Activated CD4-positive, alpha-beta T cell treated with anti-CD3 and anti-CD28 coated beads, Interleukin-2, amount 50 U/mL, for 24 hours (primary cell): ENCODE measurements at regions not wholly inside any gene's neighbourhood (a gene's known extent, or its start where the extent isn't known, plus 50 kb on each side); places are given as distances from the start of the nearest gene placed in this dataset.
A peak's percentile ranks its signal among the peaks of the same experiment; 100 is the strongest.

Source experiments
- DNase-seq, 2 donors: peaks; one replicate each; pipeline ENCODE4 v3.0.0-alpha.2; 2020; ENCODE audit warnings: low read depth in 1 of 2, low spot score in 1 of 2

DNA sequence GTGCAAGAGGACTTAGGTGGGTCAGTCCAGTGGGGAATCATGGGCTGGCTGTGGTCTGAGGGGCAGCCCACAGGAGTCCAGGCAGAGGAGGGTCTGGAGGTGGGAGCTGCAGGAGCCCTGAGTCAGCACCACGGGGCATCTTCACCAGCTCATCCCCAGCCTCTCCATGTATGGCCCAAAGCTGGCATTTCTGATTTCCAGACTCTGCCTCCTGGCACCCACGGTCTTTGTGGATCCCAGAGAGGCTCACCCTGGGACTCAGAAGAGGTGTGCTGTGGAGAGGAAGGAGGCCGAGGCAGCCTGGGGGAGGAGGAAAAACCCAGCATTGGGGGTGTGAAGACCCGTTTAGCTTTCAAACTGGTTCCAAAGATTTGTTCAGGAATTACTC lies 64.5 kb upstream of the KLF13 start:
- no peak for DNase-seq

DNA sequence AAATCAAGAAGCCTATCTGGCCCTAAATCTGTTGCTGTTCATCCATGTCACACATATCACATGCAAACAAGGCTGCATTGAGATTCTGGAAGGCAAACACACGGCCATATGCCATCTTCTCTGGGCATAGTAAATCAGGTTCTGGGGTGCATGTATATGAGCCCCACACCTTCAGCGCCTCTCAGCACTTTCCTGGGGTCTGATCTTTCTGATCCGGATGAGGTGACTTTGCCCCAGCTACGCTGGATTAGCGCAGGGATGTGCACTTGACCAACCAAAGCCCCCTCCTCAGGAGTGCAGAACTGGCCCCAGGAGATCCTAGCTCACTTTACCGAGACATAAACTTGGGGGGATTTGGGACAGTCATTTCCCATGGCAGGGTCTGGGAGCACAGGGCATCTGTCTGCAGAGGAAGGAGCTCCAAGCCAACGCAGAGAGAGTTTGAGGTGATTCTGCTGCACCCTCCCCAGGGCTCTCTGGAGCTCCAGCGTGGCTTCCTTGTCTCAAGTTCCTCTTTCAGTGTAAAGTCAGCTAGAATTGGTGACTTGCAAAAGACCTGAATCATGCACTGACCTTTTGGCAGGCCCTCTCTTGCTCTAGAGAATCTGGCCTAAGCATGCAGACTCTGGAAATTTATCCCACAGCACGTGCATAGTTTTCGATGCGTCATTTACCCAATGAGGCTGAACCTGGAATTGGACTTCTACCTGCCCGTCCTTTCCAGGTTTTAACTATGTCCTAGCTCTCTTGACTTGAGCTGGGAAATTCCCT lies 63.5 kb upstream of the KLF13 start:
- DNase-seq: no peak

DNA sequence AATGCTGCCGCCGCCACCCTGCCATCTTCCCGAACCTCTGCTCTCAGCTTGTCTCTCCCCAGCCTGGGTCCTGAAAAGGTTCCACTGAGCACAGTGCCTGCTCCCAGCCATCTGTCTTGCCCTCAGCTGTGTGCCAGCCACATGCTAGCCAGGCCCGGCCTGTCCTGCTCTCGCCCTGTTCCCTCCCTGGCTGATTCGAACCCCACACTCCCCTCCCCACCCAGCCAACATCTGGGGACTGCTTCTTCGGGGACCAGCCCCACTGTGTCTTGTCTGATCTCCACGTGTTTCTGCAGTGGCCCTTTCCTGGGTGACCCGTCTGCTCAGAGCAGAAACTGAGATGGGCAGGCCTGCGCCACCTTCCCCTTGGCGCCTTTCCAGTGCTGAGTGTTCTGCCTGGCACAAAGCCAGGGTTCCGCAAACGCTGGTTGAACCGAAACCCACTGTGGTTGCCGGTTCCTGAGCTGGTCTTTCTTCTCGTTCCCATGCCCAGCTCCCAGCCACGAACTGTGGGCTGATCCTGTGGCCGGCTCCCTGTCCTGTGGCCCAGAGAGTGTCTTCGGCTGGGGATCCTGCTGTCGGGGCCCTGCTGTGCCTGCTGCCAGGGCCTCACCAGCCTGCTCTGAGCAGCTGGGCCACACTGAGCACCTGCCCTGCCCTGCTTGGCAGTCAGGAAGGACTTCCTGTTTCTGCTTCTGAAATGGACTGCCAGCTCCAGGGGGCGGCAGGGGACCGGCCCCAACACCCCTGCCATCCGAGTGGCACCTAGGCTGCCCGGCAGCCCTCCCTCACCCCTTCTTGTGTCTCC lies 62.7 kb upstream of the KLF13 start:
- DNase-seq: peak in 1 of 2 donors; percentile 51

DNA sequence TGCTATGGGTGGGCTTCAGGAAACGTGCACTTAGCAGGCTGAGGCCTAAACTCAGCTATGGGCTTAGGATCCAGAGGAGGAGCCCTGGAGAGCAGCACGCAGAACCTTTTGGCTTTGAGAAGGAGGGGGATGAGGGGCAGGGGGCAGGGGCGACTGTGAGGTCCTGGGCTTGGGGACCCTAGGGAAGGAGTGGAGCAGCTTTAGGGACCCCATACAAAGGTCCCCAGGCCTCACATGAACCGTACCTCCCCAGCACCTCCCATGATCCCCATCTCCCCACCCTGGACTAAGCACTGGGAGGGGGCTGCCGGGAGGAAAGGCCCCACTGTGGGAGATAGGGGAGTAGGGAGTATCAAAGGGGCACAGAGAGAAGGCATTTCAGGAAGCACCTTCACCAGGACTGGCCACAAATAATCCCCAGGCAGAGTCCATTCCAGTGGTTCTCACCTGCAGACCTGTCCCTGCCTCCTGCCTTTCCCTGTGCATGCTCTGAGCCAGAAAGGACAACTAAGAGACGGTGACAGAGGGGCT lies 62.0 kb upstream of the KLF13 start:
- no peak for DNase-seq

DNA sequence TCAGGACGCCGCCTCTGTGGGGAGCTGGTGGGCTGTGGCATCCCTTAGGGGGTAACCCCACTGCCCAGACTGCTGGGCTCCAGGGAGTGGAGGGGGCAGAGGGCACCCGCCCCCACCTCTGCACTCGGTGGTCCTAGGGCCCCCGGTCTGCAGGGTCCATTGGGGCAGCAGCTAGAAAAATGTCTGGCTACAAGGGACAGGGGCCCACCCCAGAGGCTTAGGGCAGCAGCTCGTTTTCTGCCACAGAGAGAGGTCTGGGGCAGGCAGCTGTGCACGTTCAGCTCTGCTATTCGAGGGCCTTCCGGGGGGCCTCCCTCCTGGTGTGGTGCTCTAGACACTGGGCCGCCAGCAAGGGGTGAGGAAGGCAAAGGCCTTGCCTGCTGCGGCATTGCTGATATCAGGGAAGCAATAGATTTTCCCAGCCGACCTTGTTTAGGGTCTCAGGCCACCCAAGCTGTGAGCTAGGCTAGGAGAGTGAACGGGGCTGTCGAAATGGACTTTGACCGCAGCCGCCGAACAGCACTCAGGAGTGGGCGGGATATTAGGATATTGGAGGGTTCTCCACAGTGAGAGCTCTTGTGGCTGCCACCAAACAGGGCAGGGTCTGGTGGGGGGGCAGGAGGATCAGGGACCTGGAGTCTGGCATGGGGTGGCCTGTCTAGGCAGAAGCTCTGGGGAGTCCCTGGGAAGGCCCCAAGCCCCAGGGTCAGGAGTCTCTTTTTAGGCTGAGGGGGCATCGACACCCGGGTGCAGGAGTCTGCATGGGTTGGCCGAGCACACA lies 61.4 kb upstream of the KLF13 start:
- DNase-seq: no peak

DNA sequence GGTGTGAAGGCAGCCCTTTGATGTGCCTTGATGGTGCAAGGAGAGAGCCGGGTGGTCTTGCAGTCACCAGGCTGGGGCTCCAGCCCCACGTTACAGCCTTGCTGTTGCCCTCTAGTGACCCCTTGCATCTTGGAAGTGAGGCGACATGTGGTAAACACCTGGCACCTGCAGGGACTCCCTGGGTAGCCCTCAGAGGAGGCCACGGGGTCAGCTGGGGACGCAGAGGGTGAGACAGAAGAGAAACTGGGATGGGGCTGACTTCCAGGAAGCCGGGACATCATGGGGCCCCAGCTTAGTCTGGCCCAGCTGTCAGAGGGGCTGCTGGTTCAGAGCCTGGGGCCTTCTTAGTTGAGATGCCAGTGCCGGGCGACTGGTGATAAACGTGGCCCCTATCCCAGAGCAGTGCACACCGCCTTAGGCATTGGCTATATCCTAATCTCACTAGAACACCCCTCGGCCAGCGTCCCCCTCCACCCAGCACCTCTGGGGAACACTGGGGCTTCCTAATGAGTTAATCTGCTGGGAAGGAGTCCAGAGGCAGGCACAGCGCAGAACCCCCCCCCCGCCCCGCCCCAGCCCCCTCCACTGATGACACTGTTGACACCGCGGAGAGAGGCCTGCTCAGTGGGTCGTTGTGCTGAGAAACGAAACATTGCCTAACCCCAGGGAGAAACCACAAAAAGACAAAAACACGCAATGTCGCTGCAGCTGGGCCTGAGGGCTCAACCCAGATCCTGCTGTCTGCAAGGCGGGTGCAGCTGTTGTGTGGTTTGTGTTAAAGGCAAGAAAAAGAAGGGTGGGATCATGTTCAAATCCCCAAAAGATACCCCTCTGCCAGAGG lies 60.5 kb upstream of the KLF13 start:
- peak in 1 of 2 donors; percentile 55 for DNase-seq

DNA sequence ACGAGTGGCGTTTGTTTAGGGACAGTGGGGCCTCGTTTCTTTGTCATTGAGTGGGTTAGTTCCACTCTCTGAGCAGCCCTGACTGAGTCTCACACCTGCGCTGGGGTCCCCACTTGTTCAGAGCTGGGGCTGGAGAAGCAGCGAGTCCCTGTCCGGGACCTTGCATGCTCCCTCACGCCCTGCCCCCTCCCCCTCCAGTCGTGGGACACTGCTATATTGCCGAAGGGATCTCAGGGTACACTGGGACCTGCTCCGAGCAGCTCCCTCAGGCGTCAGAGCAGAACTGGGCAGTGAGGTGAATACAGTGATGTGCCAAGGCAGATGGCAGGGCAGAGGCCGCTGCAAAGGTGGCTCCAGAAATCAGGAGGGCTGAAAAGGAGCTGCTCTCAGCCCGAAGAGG lies 59.9 kb upstream of the KLF13 start:
- DNase-seq: no peak

DNA sequence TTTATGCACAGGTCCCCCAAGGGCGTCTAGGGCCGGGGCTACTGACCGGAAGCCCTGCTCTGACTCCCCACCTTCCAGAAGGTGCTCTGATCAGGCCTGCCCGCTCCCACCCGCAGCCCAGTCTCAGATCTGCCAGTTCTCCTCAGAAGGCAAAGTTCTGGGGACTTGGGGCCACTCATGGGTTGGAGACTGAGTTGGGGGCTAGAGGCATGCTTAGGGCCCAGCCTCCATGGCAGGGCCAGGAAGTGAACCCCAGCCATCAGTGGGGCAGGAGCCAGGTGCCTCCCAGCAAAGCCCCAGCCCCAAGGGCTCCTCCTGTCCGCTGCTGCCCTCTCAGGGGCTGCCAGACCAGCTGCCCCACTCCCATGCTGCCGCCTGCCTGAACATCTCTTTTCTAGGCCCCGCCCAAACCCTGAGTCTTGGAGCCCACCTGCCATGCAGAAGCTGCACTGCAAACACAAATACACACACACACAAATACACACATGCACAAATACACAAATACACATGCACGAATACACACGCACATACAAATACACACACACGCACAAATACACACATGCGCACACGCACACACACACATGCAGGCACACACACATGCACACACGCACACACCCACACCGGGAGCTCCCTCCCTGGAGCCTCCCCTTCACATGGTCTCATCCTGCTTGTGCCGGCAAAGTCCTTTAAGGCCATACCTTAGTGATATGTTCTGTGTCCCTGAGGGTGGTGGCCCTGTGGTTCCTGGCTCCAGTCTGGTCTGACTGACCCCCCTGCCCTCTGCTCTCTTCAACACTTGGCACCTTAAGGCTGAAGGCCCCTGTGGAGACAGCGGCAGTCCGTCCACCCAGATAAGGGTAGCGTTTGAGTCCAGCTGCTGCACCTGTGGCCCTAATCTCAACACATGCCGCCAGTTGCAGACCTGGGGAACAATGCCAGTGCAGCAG lies 59.2 kb upstream of the KLF13 start:
- DNase-seq: no peak

DNA sequence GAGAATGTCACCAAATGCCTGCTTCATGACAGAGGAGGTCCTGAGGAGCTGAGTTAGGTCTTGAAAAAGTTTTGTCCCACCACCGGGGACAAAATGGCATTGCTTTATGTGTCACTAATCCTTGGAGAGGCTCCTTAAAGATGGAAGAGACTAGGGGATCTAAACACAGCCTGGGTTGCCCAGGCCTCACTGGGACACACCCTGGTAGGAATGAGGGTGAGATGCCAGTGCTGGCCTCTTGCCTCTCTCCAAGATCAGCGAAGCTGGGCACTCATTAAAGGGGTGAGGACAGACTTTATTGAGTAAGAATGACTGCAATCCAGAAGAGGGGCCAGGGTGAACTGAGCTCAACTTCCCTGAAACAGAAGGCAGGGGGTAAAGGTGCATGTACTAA lies 58.5 kb upstream of the KLF13 start:
- no peak for DNase-seq

DNA sequence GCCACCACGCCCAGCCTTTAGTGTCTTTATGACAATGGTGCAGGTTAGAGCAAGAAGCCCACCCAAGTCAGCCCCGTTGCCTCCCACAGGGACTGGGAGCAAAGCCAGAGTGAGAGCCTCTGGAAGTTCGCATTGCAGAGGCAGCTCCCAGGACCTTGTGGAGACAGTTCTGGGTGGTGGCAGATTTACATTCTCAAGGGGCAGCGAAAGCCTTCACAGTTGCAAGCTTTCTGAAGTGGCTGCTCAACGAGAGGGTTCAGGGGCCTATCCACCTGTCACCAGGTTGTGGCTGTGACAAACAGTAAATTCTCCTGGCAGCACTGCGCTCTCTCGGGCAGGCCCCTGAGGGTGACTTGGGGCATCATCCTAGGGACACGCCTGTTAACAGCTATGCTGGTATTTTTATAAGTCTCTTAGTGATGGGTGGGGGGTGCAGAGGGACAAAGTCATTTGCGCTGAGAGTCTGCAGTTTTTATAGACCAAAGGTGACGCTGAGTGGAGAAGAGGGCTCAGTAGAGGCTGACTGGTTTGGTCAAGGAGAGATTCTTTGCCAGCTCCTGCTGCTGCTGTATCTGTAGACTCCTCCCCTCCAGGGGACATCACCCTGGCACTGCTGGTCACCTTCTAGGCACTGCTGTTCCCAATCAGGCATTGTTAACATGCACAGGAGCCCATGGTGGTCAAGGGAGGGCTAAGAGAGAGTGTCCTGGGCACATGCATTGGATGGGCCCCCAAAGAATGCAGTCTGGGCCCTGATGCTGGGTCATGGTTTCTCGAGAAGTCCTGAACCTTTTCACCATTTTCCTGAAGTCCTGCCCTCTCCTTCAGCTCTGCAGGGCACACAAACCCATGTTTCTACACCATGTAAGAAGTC lies 57.5 kb upstream of the KLF13 start:
- DNase-seq: no peak

DNA sequence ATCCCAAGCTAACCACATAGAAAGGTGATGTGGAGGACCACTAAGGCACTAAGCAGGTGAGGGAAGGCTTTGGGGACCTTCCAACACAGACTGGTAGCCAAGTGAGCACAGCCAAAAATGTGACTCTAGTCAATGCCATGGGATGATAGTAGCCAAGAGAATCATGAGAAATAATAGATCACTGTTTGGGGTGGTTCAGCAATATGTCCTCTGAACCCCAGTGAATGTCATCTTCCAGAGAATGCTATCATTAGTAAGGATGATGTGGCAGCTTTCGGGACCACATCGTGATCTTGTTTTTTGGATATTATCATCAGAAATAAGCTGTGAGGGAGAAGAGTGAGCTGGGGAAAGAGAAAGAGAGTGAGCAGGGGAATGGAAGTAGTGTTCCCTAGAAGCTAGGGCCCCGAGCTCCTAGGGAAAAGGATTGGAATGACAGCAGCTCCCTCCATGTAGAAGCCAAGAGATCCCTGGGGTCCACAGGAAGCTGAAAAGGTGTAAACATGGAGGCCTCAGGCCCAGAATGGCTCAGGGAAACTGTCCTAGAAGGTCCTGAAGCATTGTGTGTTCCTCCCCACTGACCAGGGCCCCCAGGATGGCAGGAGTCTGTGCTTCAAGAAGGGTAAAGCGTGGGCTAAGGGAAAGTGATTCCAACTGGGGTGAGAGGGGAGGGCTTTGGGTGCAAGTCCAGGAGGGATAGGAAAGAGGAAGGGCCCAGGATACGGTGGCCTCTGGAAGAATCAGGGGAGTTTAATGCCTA lies 56.6 kb upstream of the KLF13 start:
- no peak for DNase-seq

DNA sequence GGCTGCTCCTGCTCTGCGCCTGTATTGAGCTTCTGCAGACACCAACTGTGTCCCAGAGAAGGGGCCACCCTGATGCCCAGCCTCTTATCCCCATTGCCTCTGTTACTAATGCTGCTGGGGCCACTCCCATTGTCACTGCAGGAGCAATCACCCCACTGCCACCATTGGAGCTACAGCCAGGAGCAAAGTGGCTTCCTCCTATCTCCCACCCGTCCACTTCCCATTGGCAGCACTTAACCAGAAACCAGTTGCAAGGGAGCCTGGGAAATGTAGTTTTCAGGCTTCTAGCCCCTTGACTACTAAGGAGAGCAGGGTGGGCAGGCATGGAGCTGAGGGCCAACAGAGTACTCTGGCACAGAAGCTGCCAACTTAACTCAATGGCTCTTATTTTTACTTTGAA lies 55.9 kb upstream of the KLF13 start:
- DNase-seq: no peak

DNA sequence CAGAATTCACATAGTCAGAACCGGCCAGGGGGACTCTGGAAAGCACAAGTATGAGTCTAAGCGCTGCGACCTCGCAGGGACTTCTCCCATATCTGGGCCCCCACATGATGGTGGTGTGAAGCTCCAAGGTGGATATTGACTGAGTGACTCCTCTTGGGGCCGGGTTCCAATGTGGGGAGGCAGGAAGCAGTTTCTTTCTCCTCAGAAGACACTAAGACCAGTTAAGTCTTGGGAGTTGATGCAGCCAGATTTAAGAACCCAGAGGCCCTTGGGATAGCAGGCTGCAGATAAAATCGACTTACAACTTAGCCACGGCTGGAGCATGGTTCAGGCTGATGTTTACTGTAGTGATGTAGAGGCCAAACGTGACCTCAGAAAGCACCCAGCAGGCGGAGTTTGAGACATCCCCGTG lies 55.4 kb upstream of the KLF13 start:
- no peak for DNase-seq

DNA sequence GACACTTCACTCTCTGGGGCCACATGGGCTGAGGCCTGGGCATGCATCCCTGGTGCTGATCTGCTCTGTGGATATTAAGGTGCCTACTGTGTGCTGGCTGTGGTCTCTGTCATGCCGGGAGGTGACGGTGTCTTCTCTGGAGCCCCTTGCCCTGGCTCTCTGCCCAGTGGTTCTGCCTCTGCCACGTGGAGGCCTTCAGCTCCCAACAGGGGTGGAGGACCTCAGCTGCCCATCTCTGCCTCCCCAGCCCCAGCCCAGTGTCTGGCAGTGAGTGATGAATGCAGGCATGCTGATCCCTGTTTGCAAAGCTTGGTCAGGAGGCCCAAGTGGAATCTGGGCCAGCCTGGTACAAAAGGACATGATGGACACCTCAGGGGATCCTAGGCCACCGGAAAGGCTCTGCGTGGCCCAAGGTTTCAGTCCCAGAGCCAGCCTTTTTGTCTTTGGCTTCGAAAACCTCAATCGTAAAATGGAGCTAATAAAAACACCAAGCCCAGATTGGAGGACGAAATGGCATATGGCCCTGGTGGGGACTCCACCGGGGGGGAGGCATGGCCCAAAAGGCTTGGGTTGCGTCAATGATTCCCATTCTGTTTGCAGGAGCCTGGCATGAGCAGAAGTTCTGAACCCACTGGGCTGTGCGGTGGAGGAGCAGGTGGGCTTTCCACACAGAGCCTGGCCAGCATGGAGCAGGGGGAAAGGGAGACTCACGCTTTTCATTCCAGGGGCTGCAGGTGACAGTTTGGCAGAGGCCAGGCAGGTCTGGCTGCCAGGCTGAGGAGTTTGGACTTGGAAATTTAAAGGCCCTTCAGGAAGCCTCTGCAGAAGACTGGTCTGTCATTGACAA lies 54.7 kb upstream of the KLF13 start:
- no peak for DNase-seq

DNA sequence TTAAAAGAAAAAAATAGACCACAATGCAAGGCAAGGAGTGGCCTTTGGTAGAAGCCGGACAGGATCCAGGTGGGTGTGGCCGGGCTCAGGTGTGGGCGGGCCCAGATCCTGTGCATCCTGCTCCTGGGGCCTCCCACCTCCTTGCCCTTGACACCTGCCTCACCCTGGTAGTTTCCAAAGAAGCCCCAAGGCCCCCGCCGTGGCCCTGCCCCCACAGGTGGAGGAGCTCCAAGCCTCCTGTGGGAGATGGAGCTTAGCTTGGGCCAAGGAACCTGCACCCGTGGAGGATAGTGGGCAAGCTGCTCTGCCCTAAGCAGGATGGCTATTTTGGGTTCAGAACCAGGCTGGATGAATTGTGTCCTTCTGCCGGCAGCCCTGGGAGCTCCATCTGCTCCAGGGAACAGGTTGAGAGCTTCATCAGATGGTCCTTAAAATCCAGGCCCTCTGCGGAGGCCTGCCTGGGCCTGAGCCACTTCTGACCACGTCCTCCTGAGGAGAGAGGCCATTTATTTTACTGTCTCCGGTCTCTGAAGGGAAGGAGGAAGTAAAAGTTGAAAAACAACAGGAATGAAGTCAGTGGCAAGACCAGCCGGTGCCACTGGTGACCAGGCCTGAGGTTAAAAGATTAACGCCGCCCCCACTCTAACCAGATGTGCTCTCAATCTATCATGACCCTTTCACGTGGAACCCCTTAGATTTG lies 53.9 kb upstream of the KLF13 start:
- DNase-seq: no peak

DNA sequence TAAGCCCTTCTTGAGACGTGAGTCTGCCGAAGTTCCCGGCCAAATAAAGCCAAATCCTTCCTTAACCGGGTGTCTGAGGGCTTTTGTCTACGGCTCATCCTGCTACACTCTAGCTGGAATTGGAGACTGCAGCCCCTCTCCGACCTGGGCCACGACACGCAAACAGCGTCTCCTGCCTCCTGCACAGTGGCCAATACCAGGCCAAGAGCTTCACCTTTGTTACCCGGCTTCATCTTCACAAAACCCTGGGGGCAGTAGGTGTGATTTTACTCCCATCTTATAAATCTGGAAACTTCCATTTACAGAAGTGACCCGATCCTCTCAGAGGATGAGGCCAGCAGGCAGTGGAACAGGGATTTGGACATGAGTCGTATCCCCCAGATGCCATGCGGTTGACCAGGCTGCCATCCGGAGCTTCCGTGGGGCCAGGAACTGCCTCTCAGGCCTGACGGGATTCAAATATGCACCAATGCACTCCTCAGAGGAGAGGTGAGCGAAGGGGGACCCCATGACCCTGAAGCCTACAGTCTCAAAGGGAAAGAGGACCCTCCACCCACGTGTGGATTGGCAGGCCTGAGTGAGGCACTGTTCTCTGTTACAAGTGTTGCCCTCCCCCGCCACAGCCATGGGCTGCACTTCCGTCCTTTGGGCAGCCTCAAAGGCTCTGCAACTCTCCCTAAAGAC lies 53.2 kb upstream of the KLF13 start:
- DNase-seq: no peak
